T-helper 22 cell (primary cell): ENCODE measurements at regions not wholly inside any gene's neighbourhood (a gene's known extent, or its start where the extent isn't known, plus 50 kb on each side); places are given as distances from the start of the nearest gene placed in this dataset.
A peak's percentile ranks its signal among the peaks of the same experiment; 100 is the strongest.

Experiments
- DNase-seq: peaks from one replicate; pipeline ENCODE4 v3.0.0-alpha.2; 2020; ENCODE audit warnings: low read depth

- no peak for DNase-seq
Observed at GRCh38 chr12:67427336-67427735, 158.2 kb downstream of the CAND1 start.

- no peak for DNase-seq
Observed at GRCh38 chr12:67428431-67428830, 159.3 kb downstream of the CAND1 start.

- no peak for DNase-seq
Observed at GRCh38 chr12:67430708-67431335, 161.7 kb downstream of the CAND1 start.

GRCh38 chr12:67431411-67432020, 162.4 kb downstream of the CAND1 start:
- no peak for DNase-seq

GRCh38 chr12:67433385-67434175, 164.4 kb downstream of the CAND1 start:
- no peak for DNase-seq

GRCh38 chr12:67434671-67435370, 165.7 kb downstream of the CAND1 start:
- DNase-seq = no peak

- DNase-seq = no peak
Observed at GRCh38 chr12:67436230-67436629, 167.1 kb downstream of the CAND1 start.

- DNase-seq = no peak
Observed at GRCh38 chr12:67437011-67437410, 167.9 kb downstream of the CAND1 start.

GRCh38 chr12:67439611-67440010, 170.5 kb downstream of the CAND1 start:
- no peak for DNase-seq

GRCh38 chr12:67441736-67442346, 172.7 kb downstream of the CAND1 start:
- DNase-seq = peak; percentile 32

GRCh38 chr12:67442347-67442841, 173.2 kb downstream of the CAND1 start:
- no peak for DNase-seq

GRCh38 chr12:67442896-67443295, 173.7 kb downstream of the CAND1 start:
- DNase-seq = no peak

GRCh38 chr12:67444542-67444941, 175.4 kb downstream of the CAND1 start:
- DNase-seq = no peak

GRCh38 chr12:67446716-67447115, 177.6 kb downstream of the CAND1 start:
- no peak for DNase-seq

- no peak for DNase-seq
Observed at GRCh38 chr12:67447180-67447579, 178.0 kb downstream of the CAND1 start.

GRCh38 chr12:67449591-67450052, 180.5 kb downstream of the CAND1 start:
- no peak for DNase-seq

GRCh38 chr12:67450441-67450840, 181.3 kb downstream of the CAND1 start:
- no peak for DNase-seq

- DNase-seq = no peak
Observed at GRCh38 chr12:67451206-67451605, 182.0 kb downstream of the CAND1 start.

- no peak for DNase-seq
Observed at GRCh38 chr12:67452119-67452805, 183.1 kb downstream of the CAND1 start.

GRCh38 chr12:67453191-67453590, 184.0 kb downstream of the CAND1 start:
- DNase-seq = no peak

GRCh38 chr12:67455236-67455635, 186.1 kb downstream of the CAND1 start:
- DNase-seq = no peak
